Muscle of arm (tissue), 1 donor: ENCODE measurements at regions not wholly inside any gene's neighbourhood (a gene's known extent, or its start where the extent isn't known, plus 50 kb on each side); places are given as distances from the start of the nearest gene placed in this dataset.
"Not testable (repeated sequence)": the region's sequence is repeated elsewhere in the genome, so short reads cannot be mapped to it uniquely, and the experiment has no call there.

ENCODE experiments used
- DNase-seq: peaks from one replicate; pipeline ENCODE4 v3.0.0-alpha.2; 2013

GRCh38 chr2:228590681-228591080 lies 409.2 kb upstream of the SPHKAP start:
- DNase-seq: no peak

- DNase-seq: no peak
Measured at GRCh38 chr2:228589115-228589514, 407.6 kb upstream of the SPHKAP start.

GRCh38 chr2:228581731-228582130 lies 400.2 kb upstream of the SPHKAP start:
- DNase-seq: no peak

GRCh38 chr2:228575897-228576296 lies 394.4 kb upstream of the SPHKAP start:
- DNase-seq: no peak

DNA sequence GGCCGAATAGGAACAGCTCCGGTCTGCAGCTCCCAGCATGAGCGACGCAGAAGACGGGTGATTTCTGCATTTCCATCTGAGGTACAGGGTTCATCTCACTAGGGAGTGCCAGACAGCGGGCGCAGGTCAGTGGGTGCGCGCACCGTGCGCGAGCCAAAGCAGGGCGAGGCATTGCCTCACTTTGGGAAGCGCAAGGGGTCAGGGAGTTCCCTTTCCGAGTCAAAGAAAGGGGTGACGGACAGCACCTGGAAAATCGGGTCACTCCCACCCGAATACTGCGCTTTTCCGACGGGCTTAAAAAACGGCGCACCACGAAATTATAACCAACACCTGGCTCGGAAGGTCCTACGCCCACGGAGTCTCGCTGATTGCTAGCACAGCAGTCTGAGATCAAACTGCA lies 386.8 kb upstream of the SPHKAP start:
- not testable (repeated sequence) for DNase-seq

- no peak for DNase-seq
Measured at GRCh38 chr2:228561816-228562215, 380.3 kb upstream of the SPHKAP start.

GRCh38 chr2:228559774-228560415 lies 378.4 kb upstream of the SPHKAP start:
- DNase-seq: no peak

DNA sequence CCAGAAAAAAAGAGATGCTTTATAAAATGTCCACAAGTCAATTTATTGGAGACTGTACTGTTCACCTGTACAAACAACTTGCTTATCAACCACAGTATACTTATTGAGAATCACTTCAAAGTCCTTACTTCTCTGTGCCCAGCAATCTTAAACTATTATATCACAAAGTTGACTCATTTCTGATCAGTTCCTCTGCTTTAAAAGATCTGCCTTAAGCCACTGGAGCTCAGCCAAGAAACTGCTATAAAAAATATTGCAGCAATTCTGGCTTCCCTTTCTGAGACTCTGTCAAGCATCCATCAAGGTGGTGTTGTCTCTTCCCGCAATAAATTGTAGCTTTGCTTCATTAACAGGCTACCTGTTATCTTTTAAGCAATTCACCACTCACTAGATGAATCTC lies 375.2 kb upstream of the SPHKAP start:
- DNase-seq: no peak

DNA sequence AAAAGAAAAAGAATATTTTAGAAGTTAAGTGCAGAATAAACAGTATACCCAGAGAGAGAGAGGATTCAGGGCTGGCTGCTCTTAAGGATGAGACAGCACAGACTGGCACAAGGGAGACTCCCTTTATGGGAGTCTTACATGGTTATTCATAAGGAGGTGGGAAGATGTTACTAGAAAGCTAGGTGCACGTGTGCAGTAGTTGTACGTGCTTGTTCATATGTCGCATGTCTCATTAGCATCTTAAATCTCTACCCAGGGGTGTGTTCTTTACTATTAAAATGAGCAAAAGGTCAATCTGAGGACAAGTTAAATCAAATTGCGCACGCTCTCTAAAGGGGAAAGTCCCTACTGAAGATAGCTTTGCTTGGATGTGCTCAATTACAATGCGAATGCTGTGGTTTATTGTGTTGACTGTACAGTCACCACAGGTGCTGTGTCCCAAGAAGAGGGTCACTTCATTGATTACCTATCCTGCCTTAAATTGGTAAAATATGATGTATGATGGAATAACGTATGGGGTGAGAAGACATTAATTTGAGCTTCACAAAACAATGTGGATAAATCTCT lies 368.0 kb upstream of the SPHKAP start:
- DNase-seq: no peak

- DNase-seq: no peak
Measured at GRCh38 chr2:228548230-228548629, 366.7 kb upstream of the SPHKAP start.

GRCh38 chr2:228545748-228546145 lies 364.3 kb upstream of the SPHKAP start:
- no peak for DNase-seq

DNA sequence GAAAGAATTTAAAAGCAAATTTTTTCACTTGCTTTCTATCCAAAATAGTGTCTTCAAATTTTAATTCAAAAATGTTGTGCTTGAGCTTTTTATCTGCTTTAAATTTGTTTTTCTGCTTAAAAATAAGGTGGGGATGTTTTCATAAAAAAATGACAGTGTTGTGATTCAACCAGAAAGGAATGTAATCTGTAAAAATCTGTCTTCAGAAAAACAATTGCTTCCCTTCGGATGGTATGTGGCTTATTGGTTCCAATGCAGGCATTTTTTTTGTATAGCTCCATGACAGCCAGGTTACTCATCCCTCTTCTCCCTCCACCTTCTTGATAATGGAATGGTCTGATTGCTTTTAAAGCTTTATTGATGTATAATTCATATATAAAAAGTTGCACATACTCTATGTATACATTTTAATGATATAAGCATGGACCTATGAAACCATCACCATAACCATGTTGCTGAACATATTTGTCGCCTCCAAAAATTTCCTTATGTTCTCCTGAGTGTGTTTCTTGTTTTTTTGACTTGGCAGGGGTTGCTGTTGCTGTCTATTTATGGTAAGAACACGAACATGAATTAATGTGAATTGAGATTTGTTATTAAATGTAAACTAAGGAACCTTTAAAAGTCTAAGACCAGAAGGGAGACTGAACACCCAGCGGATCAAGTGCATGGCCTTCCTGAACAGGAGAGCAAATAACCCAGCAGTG lies 363.7 kb upstream of the SPHKAP start:
- no peak for DNase-seq

- no peak for DNase-seq
Measured at GRCh38 chr2:228543117-228543516, 361.6 kb upstream of the SPHKAP start.

- no peak for DNase-seq
Measured at GRCh38 chr2:228542277-228542676, 360.8 kb upstream of the SPHKAP start.

GRCh38 chr2:228541789-228542188 lies 360.3 kb upstream of the SPHKAP start:
- DNase-seq: no peak

GRCh38 chr2:228540976-228541375 lies 359.5 kb upstream of the SPHKAP start:
- DNase-seq: no peak

GRCh38 chr2:228535396-228535795 lies 353.9 kb upstream of the SPHKAP start:
- no peak for DNase-seq

GRCh38 chr2:228533156-228533555 lies 351.7 kb upstream of the SPHKAP start:
- DNase-seq: no peak

DNA sequence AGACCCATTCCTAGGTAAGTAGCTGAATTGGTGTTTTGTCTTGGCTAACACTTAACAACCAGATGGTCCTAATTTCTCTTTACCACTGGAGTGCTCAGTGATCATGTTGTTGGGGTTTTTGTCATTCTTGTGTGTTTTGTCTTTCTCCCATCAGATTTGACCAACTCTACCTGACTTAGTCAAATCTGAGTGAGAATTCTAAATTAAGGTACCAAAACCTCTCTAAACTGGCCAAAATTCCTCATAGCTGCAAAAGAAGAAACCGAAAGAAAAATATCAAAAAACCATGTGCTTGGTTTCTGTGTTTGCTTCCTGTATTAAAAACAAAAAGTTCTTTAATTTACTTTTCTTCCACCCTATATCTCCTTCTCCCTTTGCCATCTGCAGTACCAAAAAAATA lies 350.7 kb upstream of the SPHKAP start:
- no peak for DNase-seq

DNA sequence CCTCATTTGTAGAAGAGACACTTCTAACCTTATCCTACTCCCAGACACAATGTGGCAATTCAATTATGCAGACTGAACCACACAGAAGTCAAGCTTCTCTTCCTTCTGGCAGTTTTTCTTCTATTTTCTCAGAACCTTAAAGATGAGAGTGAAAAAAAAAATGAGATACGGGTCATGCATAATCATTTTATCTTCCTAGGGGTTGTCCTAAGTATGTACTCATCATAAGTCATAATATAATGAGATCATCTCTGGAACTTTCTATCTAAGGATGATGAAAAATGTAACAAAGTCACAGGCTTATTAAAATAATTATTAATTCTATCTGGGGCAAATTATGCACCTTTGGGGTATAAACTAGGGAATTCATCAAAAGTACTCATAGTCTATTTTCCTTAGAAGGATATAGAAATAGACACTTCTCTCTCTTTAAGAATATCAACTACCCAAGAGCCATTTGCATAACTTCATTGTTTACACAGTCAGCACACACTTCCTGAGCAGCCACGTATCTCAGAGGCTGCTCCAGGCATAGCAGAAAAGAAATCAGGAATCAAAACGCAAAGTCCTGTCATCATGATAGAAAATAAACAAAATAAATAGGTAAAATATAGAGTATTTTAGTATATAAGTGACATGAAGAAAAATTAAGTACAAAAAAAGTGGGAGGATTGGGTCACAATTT lies 345.9 kb upstream of the SPHKAP start:
- DNase-seq: no peak

DNA sequence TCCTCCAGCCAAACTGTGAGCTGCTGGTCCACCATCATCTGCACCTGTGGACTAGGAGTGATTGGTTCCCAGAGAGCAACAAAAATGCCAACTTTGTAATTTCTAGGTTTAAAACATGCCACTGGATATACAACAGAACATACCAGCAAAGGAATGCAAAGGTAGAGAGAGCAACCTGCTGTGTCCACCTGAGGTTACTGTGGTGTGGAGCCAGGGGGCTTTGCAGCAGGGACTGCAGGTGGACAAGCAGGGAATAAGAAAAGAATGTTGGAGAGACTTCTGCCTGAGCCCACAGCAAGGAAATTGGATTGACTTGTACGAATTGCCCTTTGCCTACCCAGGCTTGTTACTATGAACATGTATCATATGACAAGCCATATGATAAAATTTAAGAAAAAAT lies 345.2 kb upstream of the SPHKAP start:
- DNase-seq: no peak

GRCh38 chr2:228522977-228523376 lies 341.5 kb upstream of the SPHKAP start:
- no peak for DNase-seq

- no peak for DNase-seq
Measured at GRCh38 chr2:228522276-228522675, 340.8 kb upstream of the SPHKAP start.
